GM12892 (cell line): ENCODE measurements at regions not wholly inside any gene's neighbourhood (a gene's known extent, or its start where the extent isn't known, plus 50 kb on each side); places are given as distances from the start of the nearest gene placed in this dataset.
"Not testable (repeated sequence)": the region's sequence is repeated elsewhere in the genome, so short reads cannot be mapped to it uniquely, and the experiment has no call there.

Experiments
- DNase-seq: peaks from one replicate; pipeline ENCODE4 v3.0.0; 2011; ENCODE audit not compliant: insufficient read length
- FAIRE-seq: peaks from 2 replicates; lab custom pipeline; 2011; peaks lifted over from hg19 to GRCh38; lab: Jason Lieb, UNC
- POLR2A ChIP-seq: IDR thresholded peaks from 2 replicates; pipeline ENCODE4 v1.6.1; 2011; ENCODE audit warnings: low read depth, low read length, control low read depth
- POLR2AphosphoS5 ChIP-seq: IDR thresholded peaks from 2 replicates; pipeline ENCODE4 v1.6.1; 2011; ENCODE audit warnings: low read depth, low read length, control low read depth
- TAF1 ChIP-seq: IDR thresholded peaks from 2 replicates; pipeline ENCODE4 v1.6.1; 2011; ENCODE audit warnings: low read depth, mild to moderate bottlenecking, control low read depth, low read length, borderline replicate concordance

GRCh38 chr9:30996761-30997160 lies 1387.7 kb upstream of the ACO1 start:
- DNase-seq: no peak
- no peak for FAIRE-seq
- TF ChIP-seq TAF1 (no peak), POLR2AphosphoS5 (no peak), POLR2A (no peak)

GRCh38 chr9:30997291-30997690 lies 1387.2 kb upstream of the ACO1 start:
- TF ChIP-seq TAF1: no peak
- DNase-seq: no peak
- FAIRE-seq: no peak

GRCh38 chr9:31005086-31005665 lies 1379.3 kb upstream of the ACO1 start:
- TF ChIP-seq TAF1 (no peak), POLR2AphosphoS5 (no peak), POLR2A (no peak)
- no peak for DNase-seq
- FAIRE-seq: no peak

- DNase-seq: no peak
- TF ChIP-seq TAF1: no peak
- TF ChIP-seq POLR2AphosphoS5: no peak
- TF ChIP-seq POLR2A: no peak
- FAIRE-seq: no peak
Observed at GRCh38 chr9:31013371-31013770, 1371.1 kb upstream of the ACO1 start.

GRCh38 chr9:31023847-31024246 lies 1360.6 kb upstream of the ACO1 start:
- DNase-seq (no peak), FAIRE-seq (no peak)
- TF ChIP-seq POLR2A: no peak
- TF ChIP-seq TAF1: no peak

- TF ChIP-seq POLR2AphosphoS5: no peak
- TF ChIP-seq TAF1: no peak
- no peak for DNase-seq
- no peak for FAIRE-seq
Observed at GRCh38 chr9:31027678-31028077, 1356.8 kb upstream of the ACO1 start.

- FAIRE-seq (no peak), DNase-seq (no peak)
- TF ChIP-seq POLR2A (no peak), POLR2AphosphoS5 (no peak), TAF1 (no peak)
Observed at GRCh38 chr9:31028137-31028536, 1356.3 kb upstream of the ACO1 start.

GRCh38 chr9:31030741-31031202 lies 1353.7 kb upstream of the ACO1 start:
- DNase-seq (no peak), FAIRE-seq (no peak)
- TF ChIP-seq POLR2AphosphoS5 (no peak), TAF1 (no peak), POLR2A (no peak)

- DNase-seq (no peak), FAIRE-seq (no peak)
- no peak for TF ChIP-seq TAF1
- TF ChIP-seq POLR2A: no peak
- TF ChIP-seq POLR2AphosphoS5: no peak
Observed at GRCh38 chr9:31032206-31032605, 1352.2 kb upstream of the ACO1 start.

GRCh38 chr9:31034311-31034710 lies 1350.1 kb upstream of the ACO1 start:
- TF ChIP-seq POLR2A (no peak), POLR2AphosphoS5 (no peak), TAF1 (no peak)
- DNase-seq: no peak
- no peak for FAIRE-seq

- no peak for DNase-seq
- FAIRE-seq: no peak
- TF ChIP-seq POLR2AphosphoS5 (no peak), POLR2A (no peak), TAF1 (no peak)
Observed at GRCh38 chr9:31040564-31040963, 1343.9 kb upstream of the ACO1 start.

GRCh38 chr9:31045810-31046209 lies 1338.6 kb upstream of the ACO1 start:
- TF ChIP-seq POLR2A: no peak
- TF ChIP-seq TAF1: no peak
- TF ChIP-seq POLR2AphosphoS5: no peak
- FAIRE-seq (no peak), DNase-seq (no peak)

GRCh38 chr9:31061592-31061991 lies 1322.9 kb upstream of the ACO1 start:
- DNase-seq, FAIRE-seq: not testable (repeated sequence)
